Ishikawa (cell line): ENCODE measurements at regions not wholly inside any gene's neighbourhood (a gene's known extent, or its start where the extent isn't known, plus 50 kb on each side); places are given as distances from the start of the nearest gene placed in this dataset.

Experiments used
- CEBPB ChIP-seq: IDR thresholded peaks from 2 replicates; pipeline ENCODE4 v1.6.1; 2012
- EGR1 ChIP-seq: IDR thresholded peaks from 2 replicates; pipeline ENCODE4 v1.6.1; 2012
- EP300 ChIP-seq: IDR thresholded peaks from 2 replicates; pipeline ENCODE4 v1.6.1; 2012; ENCODE audit warnings: borderline replicate concordance
- FOXM1 ChIP-seq: IDR thresholded peaks from 2 replicates; pipeline ENCODE4 v1.6.1; 2012; ENCODE audit warnings: low read depth, borderline replicate concordance
- MAX ChIP-seq: IDR thresholded peaks from 2 replicates; pipeline ENCODE4 v1.6.1; 2012
- RAD21 ChIP-seq: IDR thresholded peaks from 2 replicates; pipeline ENCODE4 v1.6.1; 2012; ENCODE audit warnings: low read depth
- REST ChIP-seq: IDR thresholded peaks from 2 replicates; pipeline ENCODE4 v1.6.1; 2012; ENCODE audit warnings: low read depth, mild to moderate bottlenecking
- TAF1 ChIP-seq: IDR thresholded peaks from 2 replicates; pipeline ENCODE4 v1.6.1; 2012; ENCODE audit warnings: low read depth, mild to moderate bottlenecking
- TCF12 ChIP-seq: IDR thresholded peaks from 2 replicates; pipeline ENCODE4 v1.6.1; 2012; ENCODE audit warnings: low read depth
- ZBTB7A ChIP-seq: IDR thresholded peaks from 2 replicates; pipeline ENCODE4 v1.6.1; 2012; ENCODE audit warnings: low read depth

GRCh38 chr13:55948175-55948574, 1192.5 kb upstream of the PRR20A start:
- TF ChIP-seq TAF1 = no peak
- TF ChIP-seq REST = no peak
- TF ChIP-seq MAX = no peak
- no peak for TF ChIP-seq TCF12
- no peak for TF ChIP-seq CEBPB
- TF ChIP-seq RAD21 = no peak
- no peak for TF ChIP-seq EGR1
- TF ChIP-seq EP300 = no peak
- TF ChIP-seq ZBTB7A = no peak
- TF ChIP-seq FOXM1 = no peak
